HepG2 (cell line): ENCODE measurements at regions not wholly inside any gene's neighbourhood (a gene's known extent, or its start where the extent isn't known, plus 50 kb on each side); places are given as distances from the start of the nearest gene placed in this dataset.

Source experiments
- ATAC-seq: fragments of 200-7000 bp; cut with Tn5 transposase; 3 replicates; pipeline ENCODE4 v1.9.1; 2020; ENCODE audit warnings: mild to moderate bottlenecking, moderate library complexity
- BruUV-seq: library from RNA; stranded (reverse); fragments of 400-500 nt; replicated peaks from 2 replicates; lab custom pipeline; 2021; lab: Mats Ljungman, UMichigan
- CTCF ChIA-PET: fragments of 300-600 bp; formaldehyde crosslinking; extraction: SDS; loops from one replicate; lab custom pipeline; 2021; ENCODE audit warnings: low total read pairs, inconsistent platforms, low intra/inter-chr PET ratio; lab: Yijun Ruan, JAX
- POLR2A ChIA-PET: fragments of 350-600 bp; sonication (Branson Sonifier 250); formaldehyde crosslinking; loops from one replicate; lab custom pipeline; 2020; ENCODE audit warnings: antibody characterized with exemption, inconsistent platforms; lab: Yijun Ruan, JAX
- DNase-seq: peaks from one replicate; pipeline ENCODE4 v3.0.0-alpha.2; 2015; ENCODE audit warnings: low spot score
- FAIRE-seq: peaks from 3 replicates; lab custom pipeline; 2011; peaks lifted over from hg19 to GRCh38; lab: Jason Lieb, UNC
- H2AFZ ChIP-seq: one replicate; pipeline ENCODE4 v1.6.1; 2011; ENCODE audit warnings: low read length, inconsistent platforms
- H3K27ac ChIP-seq: fragments of 300-600 bp; 3 replicates; pipeline ENCODE4 v1.8.0; 2011; ENCODE audit warnings: mixed run types, mild to moderate bottlenecking, mixed read lengths, low read length, inconsistent platforms; ENCODE audit not compliant: insufficient read depth; ENCODE audit errors: extremely low read length
- H3K27me3 ChIP-seq, 2 experiments: fragments of 200-600 bp in 1 of 2; 2 replicates in 1 of 2; 3 replicates in 1 of 2; pipeline versions ENCODE4 v1.6.0 to v1.8.0; 2011; ENCODE audit warnings: low read length in 2 of 2, mild to moderate bottlenecking in 2 of 2, moderate library complexity in 2 of 2, inconsistent platforms in 1 of 2; ENCODE audit not compliant: insufficient read depth in 2 of 2, control insufficient read depth in 1 of 2
- H3K36me3 ChIP-seq, 2 experiments: fragments of 200-600 bp in 1 of 2; replicated peaks in 1 of 2; 2 replicates in 1 of 2; 3 replicates in 1 of 2; pipeline versions ENCODE4 v1.5.1 to v1.8.0; 2011; ENCODE audit warnings: low read length in 2 of 2, inconsistent platforms in 1 of 2; ENCODE audit not compliant: insufficient read depth in 2 of 2, control insufficient read depth in 1 of 2
- H3K4me1 ChIP-seq: 2 replicates; pipeline ENCODE4 v1.5.1; 2012; ENCODE audit warnings: low read length, inconsistent platforms; ENCODE audit not compliant: insufficient read depth
- H3K4me2 ChIP-seq: 2 replicates; pipeline ENCODE4 v1.6.0; 2011; ENCODE audit warnings: low read depth, low read length, inconsistent platforms
- H3K4me3 ChIP-seq, 3 experiments: fragments of 200-600 bp in 1 of 3; sonication (generic), shearing (Covaris generic) in 1 of 3; replicated peaks in 1 of 3; 2 replicates each; pipeline ENCODE4 v1.5.1; 2011 to 2016; ENCODE audit warnings: low read length in 3 of 3, inconsistent platforms in 2 of 3, low read depth in 2 of 3, mild to moderate bottlenecking in 2 of 3, control low read depth in 1 of 3, mixed read lengths in 1 of 3; ENCODE audit not compliant: insufficient read depth in 1 of 3
- H3K79me2 ChIP-seq: one replicate; pipeline ENCODE4 v1.6.1; 2011; ENCODE audit warnings: low read length, inconsistent platforms; ENCODE audit not compliant: insufficient read depth
- H3K9ac ChIP-seq: 2 replicates; pipeline ENCODE4 v1.6.0; 2011; ENCODE audit warnings: mild to moderate bottlenecking, low read depth, low read length, inconsistent platforms; ENCODE audit not compliant: insufficient read depth
- H3K9me3 ChIP-seq: 2 replicates; pipeline ENCODE4 v1.5.1; 2012; ENCODE audit warnings: mild to moderate bottlenecking, low read length
- H4K20me1 ChIP-seq: 2 replicates; pipeline ENCODE4 v1.6.0; 2011; ENCODE audit warnings: inconsistent platforms, mild to moderate bottlenecking, low read length, moderate library complexity; ENCODE audit not compliant: insufficient read depth
- ARID2 ChIP-seq: sonication (generic); formaldehyde crosslinking; IDR thresholded peaks from 2 replicates; pipeline ENCODE4 v1.8.1; 2022; ENCODE audit warnings: mild to moderate bottlenecking, missing genetic modification reagents, borderline replicate concordance
- GZF1 ChIP-seq: sonication (generic); formaldehyde crosslinking; IDR thresholded peaks from 2 replicates; pipeline ENCODE4 v1.5.1; 2020; ENCODE audit warnings: mild to moderate bottlenecking, missing genetic modification reagents
- KAT2B ChIP-seq: fragments of 150-350 bp; IDR thresholded peaks from 2 replicates; pipeline ENCODE4 v1.6.1; 2014; ENCODE audit warnings: low read depth, low read length, borderline replicate concordance
- PAF1 ChIP-seq: IDR thresholded peaks from 2 replicates; pipeline ENCODE4 v1.6.1; 2016; ENCODE audit warnings: missing genetic modification reagents, missing compliant biosample characterization
- PHB2 ChIP-seq: fragments of 450-650 bp; IDR thresholded peaks from 2 replicates; pipeline ENCODE4 v1.6.1; 2018; ENCODE audit not compliant: partially characterized antibody
- SMYD3 ChIP-seq: sonication (generic); formaldehyde crosslinking; IDR thresholded peaks from 2 replicates; pipeline ENCODE4 v1.8.1; 2023; ENCODE audit warnings: mild to moderate bottlenecking, missing genetic modification reagents
- ZNF10 ChIP-seq: sonication (generic); formaldehyde crosslinking; IDR thresholded peaks from 2 replicates; pipeline ENCODE4 v1.4.0; 2020; ENCODE audit warnings: mild to moderate bottlenecking, low read depth, missing genetic modification reagents, borderline replicate concordance
- ZNF33B ChIP-seq: sonication (generic); formaldehyde crosslinking; IDR thresholded peaks from 2 replicates; pipeline ENCODE4 v1.5.1; 2020; ENCODE audit warnings: mild to moderate bottlenecking, missing genetic modification reagents
- ZNF598 ChIP-seq: sonication (generic); formaldehyde crosslinking; IDR thresholded peaks from 2 replicates; pipeline ENCODE4 v1.5.1; 2020; ENCODE audit warnings: mild to moderate bottlenecking, missing genetic modification reagents, borderline replicate concordance
- WGBS: methylation state at CpG from one replicate; pipeline ENCODE4 v1.1.6; 2017; ENCODE audit warnings: low lambda C conversion rate; 5-methylcytosine and 5-hydroxymethylcytosine counted together
- in situ Hi-C: cut with HindIII; loops from 2 replicates; pipeline ENCODE4 v1.10.0; 2017; ENCODE audit warnings: low pct_unique_long_range_greater_than_20kb; ENCODE audit not compliant: extremely low pct_ligation_motif_present
- intact Hi-C: fragments of 100-400 bp; cut with micrococcal nuclease; formaldehyde crosslinking; loops from one replicate; pipeline ENCODE4 v1.10.0; 2022; ENCODE audit not compliant: unreplicated experiment
- TF ChIP-seq, protein P1 (sequence below): sonication (generic); formaldehyde crosslinking; IDR thresholded peaks from 2 replicates; pipeline ENCODE4 v1.8.1; 2023; ENCODE audit warnings: mild to moderate bottlenecking, missing genetic modification reagents
- TF ChIP-seq, protein P2 (sequence below): sonication (generic); formaldehyde crosslinking; IDR thresholded peaks from 2 replicates; pipeline ENCODE4 v1.9.0; 2021; ENCODE audit warnings: missing genetic modification reagents, borderline replicate concordance
- TF ChIP-seq, protein P3 (sequence below): sonication (generic); formaldehyde crosslinking; IDR thresholded peaks from 2 replicates; pipeline ENCODE4 v1.4.0; 2020; ENCODE audit warnings: mild to moderate bottlenecking, missing genetic modification reagents
- TF ChIP-seq, protein P4 (sequence below): sonication (generic); formaldehyde crosslinking; IDR thresholded peaks from 2 replicates; pipeline ENCODE4 v1.5.1; 2020; ENCODE audit warnings: missing genetic modification reagents, mild to moderate bottlenecking, borderline replicate concordance

- no peak overlapping the region for H2AFZ ChIP-seq
- H3K9ac ChIP-seq = no peak overlapping the region
- no peaks in the 10 kb centered on the region for H3K9me3 ChIP-seq
- 3% methylated on average over 2 of the region's 2 CpGs for WGBS
- H4K20me1 ChIP-seq = no peaks in the 10 kb centered on the region
- H3K36me3 ChIP-seq = no peaks in the 10 kb centered on the region
- no peaks in the 10 kb centered on the region for H3K4me1 ChIP-seq
- CTCF ChIA-PET = no interaction called here
- POLR2A ChIA-PET = no interaction called here
- no peak overlapping the region for H3K27ac ChIP-seq
- H3K4me2 ChIP-seq = no peak overlapping the region
- BruUV-seq = no TSS peak
- H3K4me3 ChIP-seq = no peak overlapping the region
- DNase-seq (no peak), FAIRE-seq (no peak), ATAC-seq (no peak)
- intact Hi-C loops = no loop called here
- H3K27me3 ChIP-seq = no peaks in the 10 kb centered on the region
- H3K79me2 ChIP-seq = no peaks in the 10 kb centered on the region
- in situ Hi-C loops = no loop called here
- TF ChIP-seq PHB2 (no peak), ZNF33B (CRISPR knock-in tag) (no peak), ZNF10 (CRISPR knock-in tag) (no peak), KAT2B (no peak), GZF1 (CRISPR knock-in tag) (no peak), PAF1 (CRISPR knock-in tag) (no peak), SMYD3 (CRISPR knock-in tag) (no peak), ZNF598 (no peak), ARID2 (CRISPR knock-in tag) (no peak)
- TF ChIP-seq, protein P1, sequence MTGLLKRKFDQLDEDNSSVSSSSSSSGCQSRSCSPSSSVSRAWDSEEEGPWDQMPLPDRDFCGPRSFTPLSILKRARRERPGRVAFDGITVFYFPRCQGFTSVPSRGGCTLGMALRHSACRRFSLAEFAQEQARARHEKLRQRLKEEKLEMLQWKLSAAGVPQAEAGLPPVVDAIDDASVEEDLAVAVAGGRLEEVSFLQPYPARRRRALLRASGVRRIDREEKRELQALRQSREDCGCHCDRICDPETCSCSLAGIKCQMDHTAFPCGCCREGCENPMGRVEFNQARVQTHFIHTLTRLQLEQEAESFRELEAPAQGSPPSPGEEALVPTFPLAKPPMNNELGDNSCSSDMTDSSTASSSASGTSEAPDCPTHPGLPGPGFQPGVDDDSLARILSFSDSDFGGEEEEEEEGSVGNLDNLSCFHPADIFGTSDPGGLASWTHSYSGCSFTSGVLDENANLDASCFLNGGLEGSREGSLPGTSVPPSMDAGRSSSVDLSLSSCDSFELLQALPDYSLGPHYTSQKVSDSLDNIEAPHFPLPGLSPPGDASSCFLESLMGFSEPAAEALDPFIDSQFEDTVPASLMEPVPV = no peak
- TF ChIP-seq, protein P2, sequence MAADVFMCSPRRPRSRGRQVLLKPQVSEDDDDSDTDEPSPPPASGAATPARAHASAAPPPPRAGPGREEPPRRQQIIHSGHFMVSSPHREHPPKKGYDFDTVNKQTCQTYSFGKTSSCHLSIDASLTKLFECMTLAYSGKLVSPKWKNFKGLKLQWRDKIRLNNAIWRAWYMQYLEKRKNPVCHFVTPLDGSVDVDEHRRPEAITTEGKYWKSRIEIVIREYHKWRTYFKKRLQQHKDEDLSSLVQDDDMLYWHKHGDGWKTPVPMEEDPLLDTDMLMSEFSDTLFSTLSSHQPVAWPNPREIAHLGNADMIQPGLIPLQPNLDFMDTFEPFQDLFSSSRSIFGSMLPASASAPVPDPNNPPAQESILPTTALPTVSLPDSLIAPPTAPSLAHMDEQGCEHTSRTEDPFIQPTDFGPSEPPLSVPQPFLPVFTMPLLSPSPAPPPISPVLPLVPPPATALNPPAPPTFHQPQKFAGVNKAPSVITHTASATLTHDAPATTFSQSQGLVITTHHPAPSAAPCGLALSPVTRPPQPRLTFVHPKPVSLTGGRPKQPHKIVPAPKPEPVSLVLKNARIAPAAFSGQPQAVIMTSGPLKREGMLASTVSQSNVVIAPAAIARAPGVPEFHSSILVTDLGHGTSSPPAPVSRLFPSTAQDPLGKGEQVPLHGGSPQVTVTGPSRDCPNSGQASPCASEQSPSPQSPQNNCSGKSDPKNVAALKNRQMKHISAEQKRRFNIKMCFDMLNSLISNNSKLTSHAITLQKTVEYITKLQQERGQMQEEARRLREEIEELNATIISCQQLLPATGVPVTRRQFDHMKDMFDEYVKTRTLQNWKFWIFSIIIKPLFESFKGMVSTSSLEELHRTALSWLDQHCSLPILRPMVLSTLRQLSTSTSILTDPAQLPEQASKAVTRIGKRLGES (CRISPR knock-in tag) = no peak
- TF ChIP-seq, protein P3, sequence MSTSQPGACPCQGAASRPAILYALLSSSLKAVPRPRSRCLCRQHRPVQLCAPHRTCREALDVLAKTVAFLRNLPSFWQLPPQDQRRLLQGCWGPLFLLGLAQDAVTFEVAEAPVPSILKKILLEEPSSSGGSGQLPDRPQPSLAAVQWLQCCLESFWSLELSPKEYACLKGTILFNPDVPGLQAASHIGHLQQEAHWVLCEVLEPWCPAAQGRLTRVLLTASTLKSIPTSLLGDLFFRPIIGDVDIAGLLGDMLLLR (CRISPR knock-in tag) = no peak
- TF ChIP-seq, protein P4, sequence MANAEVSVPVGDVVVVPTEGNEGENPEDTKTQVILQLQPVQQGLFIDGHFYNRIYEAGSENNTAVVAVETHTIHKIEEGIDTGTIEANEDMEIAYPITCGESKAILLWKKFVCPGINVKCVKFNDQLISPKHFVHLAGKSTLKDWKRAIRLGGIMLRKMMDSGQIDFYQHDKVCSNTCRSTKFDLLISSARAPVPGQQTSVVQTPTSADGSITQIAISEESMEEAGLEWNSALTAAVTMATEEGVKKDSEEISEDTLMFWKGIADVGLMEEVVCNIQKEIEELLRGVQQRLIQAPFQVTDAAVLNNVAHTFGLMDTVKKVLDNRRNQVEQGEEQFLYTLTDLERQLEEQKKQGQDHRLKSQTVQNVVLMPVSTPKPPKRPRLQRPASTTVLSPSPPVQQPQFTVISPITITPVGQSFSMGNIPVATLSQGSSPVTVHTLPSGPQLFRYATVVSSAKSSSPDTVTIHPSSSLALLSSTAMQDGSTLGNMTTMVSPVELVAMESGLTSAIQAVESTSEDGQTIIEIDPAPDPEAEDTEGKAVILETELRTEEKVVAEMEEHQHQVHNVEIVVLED (CRISPR knock-in tag) = no peak
- TF ChIP-seq, all 625 proteins: peak for 0
Observed at GRCh38 chr6:130600880-130601341, 226.3 kb upstream of the SMLR1 start.
